Adrenal gland (tissue), 9 donors: ENCODE measurements at regions not wholly inside any gene's neighbourhood (a gene's known extent, or its start where the extent isn't known, plus 50 kb on each side); places are given as distances from the start of the nearest gene placed in this dataset.

Experiments used
- DNase-seq, 7 donors: peaks; one replicate each; pipeline ENCODE4 v3.0.0-alpha.2; 2019 to 2020
- H3K27ac ChIP-seq, 5 donors: fragments of 200-600 bp; sonication (generic) in 4 of 5; 1 replicate in 3 of 5; 2 replicates in 2 of 5; pipeline versions ENCODE4 v1.5.1 to v1.8.0; 2016 to 2020; ENCODE audit warnings: mild to moderate bottlenecking in 1 of 5
- H3K27me3 ChIP-seq: fragments of 200-600 bp; 2 replicates; pipeline ENCODE4 v1.8.0; 2021
- H3K36me3 ChIP-seq, 2 donors: fragments of 200-600 bp; replicated peaks in 1 of 2; 1 replicate in 1 of 2; 2 replicates in 1 of 2; pipeline versions ENCODE4 v1.5.1 to v1.8.0; 2018 to 2022
- H3K4me1 ChIP-seq, 2 donors: fragments of 200-600 bp; replicated peaks in 1 of 2; 1 replicate in 1 of 2; 2 replicates in 1 of 2; pipeline versions ENCODE4 v1.5.1 to v1.8.0; 2018 to 2021
- H3K4me3 ChIP-seq, 4 donors: fragments of 200-600 bp; sonication (generic) in 3 of 4; one replicate each; pipeline ENCODE4 v1.5.1; 2016 to 2018
- H3K9me3 ChIP-seq, 3 donors: fragments of 200-600 bp; sonication (generic) in 1 of 3; replicated peaks in 1 of 3; 1 replicate in 2 of 3; 2 replicates in 1 of 3; pipeline versions ENCODE4 v1.5.1 to v1.8.0; 2016 to 2021
- POLR2A ChIP-seq, 2 donors: fragments of 450-650 bp; IDR thresholded peaks; one replicate each; pipeline ENCODE4 v1.6.1; 2017; ENCODE audit warnings: antibody characterized with exemption in 2 of 2, mild to moderate bottlenecking in 2 of 2, moderate library complexity in 1 of 2
- WGBS, 4 donors: extraction: QIAGEN DNeasy Blood & Tissue Kit in 2 of 4; methylation state at CpG; one replicate each; pipeline versions ENCODE4 v1.1.5 to v1.1.7; 2013 to 2017; 5-methylcytosine and 5-hydroxymethylcytosine counted together
- intact Hi-C, 2 donors: fragments of 100-400 bp; cut with DNase I; formaldehyde crosslinking; loops; one replicate each; pipeline versions ENCODE4 v1.14.1 to v1.15.0; 2022 to 2023
- TF ChIP-seq, protein P1 (sequence below), 6 experiments: fragments of 450-650 bp in 4 of 6; fragments of 200-600 bp in 2 of 6; sonication (generic) in 1 of 6; IDR thresholded peaks; 1 replicate in 5 of 6; 2 replicates in 1 of 6; pipeline versions ENCODE4 v1.5.1 to v1.8.0; 2016 to 2021; ENCODE audit warnings: antibody characterized with exemption in 6 of 6, mild to moderate bottlenecking in 2 of 6, moderate library complexity in 1 of 6
- donor health status: healthy with polysubstance abuse.
- donor health status: Bipolar disorder and iron deficiency.
- donor health status: DM: yes; HTN: yes; CAD: no.
- donor health status: DM: no; HTN: no; CAD: no.
- donor health status: DM: no; HTN: no; CAD: no.

DNA sequence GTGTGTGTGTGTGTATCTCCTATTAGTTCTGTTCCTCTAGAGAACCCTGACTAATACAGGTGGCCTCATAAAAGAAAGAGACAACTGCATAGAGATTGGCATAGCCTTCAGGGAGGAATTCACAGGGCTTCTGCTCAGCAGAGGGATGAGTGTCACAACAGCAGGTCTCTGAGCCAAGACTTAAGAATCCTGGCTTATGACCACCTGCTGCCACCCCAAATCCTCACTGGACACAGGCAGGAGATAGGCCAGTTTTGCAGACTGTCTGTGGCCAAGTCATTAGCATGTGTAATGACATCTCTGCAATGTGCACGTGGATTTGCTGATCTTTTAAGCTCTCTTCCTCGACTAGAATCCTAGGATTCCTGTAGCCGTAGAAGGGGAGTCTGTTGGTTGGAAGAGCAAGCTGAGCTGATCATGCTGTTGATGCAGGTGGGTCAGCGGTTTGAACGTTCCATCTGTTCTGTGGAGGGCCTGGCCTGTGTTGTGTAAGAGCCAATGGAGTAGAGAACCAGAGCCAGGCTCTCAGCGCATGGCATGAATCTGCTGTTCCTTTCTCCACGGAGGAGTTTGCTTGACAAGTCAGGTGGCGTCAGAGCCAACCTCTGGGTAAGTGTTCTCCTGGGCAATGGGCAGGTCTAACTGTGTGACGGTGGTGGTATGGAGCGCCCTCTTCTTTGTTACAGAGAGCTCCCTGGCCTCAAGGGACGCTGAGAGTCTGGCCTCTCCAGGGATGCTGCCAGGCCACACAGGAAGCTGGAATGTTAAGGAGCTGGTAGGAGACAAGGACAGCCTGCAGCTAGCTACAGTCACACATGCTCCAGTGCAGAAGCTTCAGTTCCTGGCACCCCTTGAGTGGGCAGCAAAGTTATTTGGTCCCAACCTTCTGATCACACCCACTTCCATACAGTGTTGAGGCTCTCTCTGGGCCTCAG, 503.1 kb downstream of the FOXO1 start:
- Histone ChIP-seq H3K9me3 (no peaks in the 10 kb centered on the region), H3K36me3 (no peaks in the 10 kb centered on the region), H3K27ac (no peak overlapping the region), H3K4me3 (no peak overlapping the region), H3K27me3 (no peaks in the 10 kb centered on the region), H3K4me1 (no peaks in the 10 kb centered on the region)
- TF ChIP-seq, protein P1, sequence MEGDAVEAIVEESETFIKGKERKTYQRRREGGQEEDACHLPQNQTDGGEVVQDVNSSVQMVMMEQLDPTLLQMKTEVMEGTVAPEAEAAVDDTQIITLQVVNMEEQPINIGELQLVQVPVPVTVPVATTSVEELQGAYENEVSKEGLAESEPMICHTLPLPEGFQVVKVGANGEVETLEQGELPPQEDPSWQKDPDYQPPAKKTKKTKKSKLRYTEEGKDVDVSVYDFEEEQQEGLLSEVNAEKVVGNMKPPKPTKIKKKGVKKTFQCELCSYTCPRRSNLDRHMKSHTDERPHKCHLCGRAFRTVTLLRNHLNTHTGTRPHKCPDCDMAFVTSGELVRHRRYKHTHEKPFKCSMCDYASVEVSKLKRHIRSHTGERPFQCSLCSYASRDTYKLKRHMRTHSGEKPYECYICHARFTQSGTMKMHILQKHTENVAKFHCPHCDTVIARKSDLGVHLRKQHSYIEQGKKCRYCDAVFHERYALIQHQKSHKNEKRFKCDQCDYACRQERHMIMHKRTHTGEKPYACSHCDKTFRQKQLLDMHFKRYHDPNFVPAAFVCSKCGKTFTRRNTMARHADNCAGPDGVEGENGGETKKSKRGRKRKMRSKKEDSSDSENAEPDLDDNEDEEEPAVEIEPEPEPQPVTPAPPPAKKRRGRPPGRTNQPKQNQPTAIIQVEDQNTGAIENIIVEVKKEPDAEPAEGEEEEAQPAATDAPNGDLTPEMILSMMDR (IDR thresholded peaks at IDR 0.05), result no peak
- no peak for TF ChIP-seq POLR2A (IDR thresholded peaks at IDR 0.05)
- DNase-seq, result no peak
- intact Hi-C loops, result no loop called here
- 85 to 95% (median 91%) methylated on average over 11 of the region's 11 CpGs for WGBS, 4 donors

DNA sequence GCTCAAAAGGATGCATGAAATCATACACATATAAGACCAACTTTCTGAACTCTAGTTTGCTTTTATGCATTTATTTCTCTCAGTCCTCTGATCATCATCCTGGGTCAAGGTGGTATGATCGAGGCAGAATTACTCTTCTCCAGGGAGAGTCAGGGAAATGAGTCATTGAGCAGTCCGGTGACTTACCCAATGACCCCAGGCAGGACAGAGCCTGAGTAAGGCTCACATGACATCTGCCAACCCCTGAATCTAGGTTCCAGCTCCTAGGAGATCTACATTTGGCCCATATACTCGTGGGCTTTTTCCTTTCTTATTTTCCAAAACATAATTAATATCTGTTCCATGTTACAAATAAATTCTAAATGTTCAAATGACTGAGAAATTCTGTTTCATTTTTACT, 502.3 kb downstream of the FOXO1 start:
- peak overlapping the region in 1 of 5 donors; percentile 10 for H3K27ac ChIP-seq
- H3K4me1 ChIP-seq, result no peaks in the 10 kb centered on the region
- H3K27me3 ChIP-seq, result no peaks in the 10 kb centered on the region
- H3K9me3 ChIP-seq, result no peaks in the 10 kb centered on the region
- H3K36me3 ChIP-seq, result no peaks in the 10 kb centered on the region
- no peak for TF ChIP-seq POLR2A (IDR thresholded peaks at IDR 0.05)
- TF ChIP-seq, protein P1 (IDR thresholded peaks at IDR 0.05), result no peak
- DNase-seq, result peak in 5 of 7 donors; percentile 37 to 67 (median 57)
- 23 to 39% (median 36%) methylated on average over 3 of the region's 3 CpGs for WGBS, 4 donors
- intact Hi-C loops, result no loop called here
- H3K4me3 ChIP-seq, result no peak overlapping the region

DNA sequence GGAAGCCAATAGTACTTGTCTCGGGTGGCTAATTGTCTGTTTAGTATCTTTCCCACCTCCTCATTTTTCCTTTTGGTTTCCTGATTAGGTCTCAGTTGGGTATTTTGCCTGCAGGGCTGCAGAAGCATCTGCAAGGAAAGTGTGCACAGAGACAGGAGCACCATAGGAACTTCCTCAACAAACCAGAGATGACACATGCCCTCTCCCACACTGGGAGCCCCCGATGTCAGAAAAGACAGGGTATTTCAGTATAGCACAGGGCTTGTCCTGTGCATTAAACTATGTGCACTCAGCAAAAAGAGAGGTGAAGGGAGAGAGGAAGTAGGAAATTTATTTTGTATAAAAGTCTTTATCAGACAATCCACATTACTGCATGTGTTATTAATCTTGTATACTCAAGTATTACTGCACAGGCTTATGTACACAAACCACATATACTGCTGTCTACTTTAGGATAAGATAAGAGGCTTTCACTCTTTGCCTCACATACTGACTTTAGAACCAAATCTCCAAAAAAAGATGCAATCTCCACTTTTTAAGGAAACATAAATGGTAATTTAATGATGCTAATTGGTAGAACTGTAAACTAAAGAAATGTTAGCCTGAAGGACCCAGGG, 501.0 kb downstream of the FOXO1 start:
- no peak overlapping the region for H3K27ac ChIP-seq
- no peaks in the 10 kb centered on the region for H3K9me3 ChIP-seq
- H3K27me3 ChIP-seq, result no peaks in the 10 kb centered on the region
- no peaks in the 10 kb centered on the region for H3K36me3 ChIP-seq
- H3K4me3 ChIP-seq, result no peak overlapping the region
- intact Hi-C loops, result no loop called here
- H3K4me1 ChIP-seq, result no peaks in the 10 kb centered on the region
- TF ChIP-seq POLR2A (IDR thresholded peaks at IDR 0.05), result no peak
- TF ChIP-seq, protein P1 (IDR thresholded peaks at IDR 0.05), result no peak
- WGBS, 4 donors, result 37 to 55% (median 51%) methylated on average over 2 of the region's 2 CpGs
- DNase-seq, result no peak

DNA sequence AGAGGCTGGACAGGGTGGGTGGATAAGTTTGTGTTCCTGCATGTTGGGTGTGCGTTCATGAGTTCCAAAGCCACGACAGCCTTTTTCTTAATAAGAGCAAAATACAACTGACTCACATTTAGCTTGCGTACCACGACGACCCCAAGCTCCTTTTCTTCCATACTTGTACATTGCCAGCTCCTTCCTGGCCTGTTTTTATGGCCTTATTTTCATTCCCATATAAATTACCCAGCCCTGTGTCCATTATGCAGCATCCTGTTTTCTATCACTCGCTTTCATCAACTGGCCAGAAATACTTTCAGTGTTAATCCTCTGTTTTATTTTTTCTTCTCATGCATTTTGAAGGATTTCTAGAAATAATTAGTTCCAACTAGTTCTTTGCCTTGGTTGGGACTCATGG, 499.1 kb downstream of the FOXO1 start:
- Histone ChIP-seq H3K36me3 (no peaks in the 10 kb centered on the region), H3K27ac (no peak overlapping the region), H3K4me3 (no peak overlapping the region), H3K9me3 (no peaks in the 10 kb centered on the region), H3K27me3 (no peaks in the 10 kb centered on the region), H3K4me1 (no peaks in the 10 kb centered on the region)
- TF ChIP-seq POLR2A (IDR thresholded peaks at IDR 0.05), result no peak
- TF ChIP-seq, protein P1 (IDR thresholded peaks at IDR 0.05), result no peak
- 89 to 98% (median 90%) methylated on average over 6 of the region's 6 CpGs for WGBS, 4 donors
- intact Hi-C loops, result no loop called here
- no peak for DNase-seq
